GM19238 (cell line): ENCODE measurements at regions not wholly inside any gene's neighbourhood (a gene's known extent, or its start where the extent isn't known, plus 50 kb on each side); places are given as distances from the start of the nearest gene placed in this dataset.
"Not testable (repeated sequence)": the region's sequence is repeated elsewhere in the genome, so short reads cannot be mapped to it uniquely, and the experiment has no call there.

Experiments used
- DNase-seq: peaks from one replicate; pipeline ENCODE4 v3.0.0; 2011; ENCODE audit warnings: low spot score; ENCODE audit not compliant: insufficient read length

- no peak for DNase-seq
These were observed 143.3 kb downstream of the CTH start for GRCh38 chr1:70554341-70554740.

- DNase-seq, result no peak
These were observed 145.5 kb downstream of the CTH start for GRCh38 chr1:70556541-70556940.

DNA sequence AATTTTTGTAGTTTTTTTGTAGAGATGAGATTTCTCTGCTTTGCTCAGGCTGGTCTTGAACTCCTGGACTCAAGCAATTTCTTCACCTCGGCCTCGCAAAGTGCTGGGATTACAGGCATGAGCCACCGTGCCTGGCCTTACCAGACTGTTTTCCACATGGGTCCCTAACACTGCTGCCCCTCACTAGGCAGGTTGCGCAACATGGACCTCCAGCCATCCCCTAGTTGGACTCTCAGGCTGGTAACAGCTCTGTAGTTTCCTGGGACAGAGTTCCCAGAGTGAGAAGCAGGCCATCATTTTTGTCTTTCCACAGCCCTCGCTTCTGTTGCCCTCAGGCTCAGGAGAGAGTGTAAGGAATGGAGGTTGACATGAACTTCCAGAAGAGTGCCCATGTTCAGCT is 156.1 kb downstream of the CTH start:
- DNase-seq, result no peak

DNA sequence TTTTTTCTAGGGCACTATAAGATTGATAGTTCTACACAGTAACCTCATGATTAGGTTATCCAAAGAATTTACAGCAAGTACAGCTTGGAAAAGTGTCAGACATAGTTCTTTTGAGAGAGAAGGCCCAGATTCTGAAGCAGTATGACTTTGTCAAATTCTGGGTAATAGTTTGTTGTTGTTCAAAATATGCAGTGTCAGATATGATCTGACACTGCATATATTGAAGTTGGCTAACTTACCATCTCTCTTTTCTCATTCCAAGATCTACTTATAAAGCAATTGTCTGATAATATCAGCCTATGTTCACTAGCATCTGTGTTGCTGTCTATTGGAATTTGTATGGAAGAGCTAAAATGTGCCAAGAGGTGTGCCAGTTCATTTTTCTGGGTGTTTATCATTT is 160.1 kb downstream of the CTH start:
- no peak for DNase-seq

DNA sequence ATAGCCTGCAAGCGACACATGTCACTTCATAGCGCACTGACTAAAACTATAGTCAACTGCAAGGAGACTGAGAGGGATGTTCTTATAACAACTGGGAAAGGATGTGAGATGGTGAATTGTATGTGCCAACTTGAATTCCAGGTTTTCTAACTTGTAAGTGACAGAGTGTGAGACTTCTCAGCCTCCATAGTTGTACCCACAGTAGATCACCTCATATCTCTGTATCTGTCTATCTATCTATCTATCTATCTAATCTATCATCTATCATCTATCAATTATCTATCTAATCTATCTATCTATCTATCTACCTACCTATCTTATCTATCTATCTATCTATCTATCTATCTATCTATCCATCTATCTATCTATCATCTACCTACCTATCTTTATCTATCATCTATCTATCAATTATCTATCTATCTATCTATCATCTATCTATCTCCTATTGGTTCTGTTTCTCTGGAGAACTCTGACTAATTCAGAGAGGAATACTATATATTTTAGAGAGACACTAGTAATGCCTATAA is 162.3 kb downstream of the CTH start:
- DNase-seq, result no peak

- no peak for DNase-seq
These were observed 170.6 kb downstream of the CTH start for GRCh38 chr1:70581661-70582060.

DNA sequence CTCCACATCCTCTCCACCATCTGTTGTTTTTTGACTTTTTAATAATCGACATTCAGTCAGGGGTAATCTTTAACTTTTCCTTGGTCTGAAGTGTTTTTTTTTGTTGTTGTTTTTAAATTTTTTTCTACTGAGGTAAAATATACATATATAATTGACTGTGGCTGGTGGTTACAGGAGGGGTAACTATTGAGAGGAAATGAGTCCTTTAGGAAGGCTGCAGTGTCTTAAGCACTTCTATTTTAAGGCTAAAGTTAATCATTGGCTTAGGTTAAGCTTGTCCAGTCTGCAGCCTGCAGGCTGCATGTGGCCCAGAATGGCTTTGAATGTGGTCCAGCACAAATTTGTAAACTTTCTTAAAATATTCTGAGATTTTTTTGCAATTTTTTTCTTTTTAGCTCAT is 172.5 kb downstream of the CTH start:
- DNase-seq, result no peak

DNA sequence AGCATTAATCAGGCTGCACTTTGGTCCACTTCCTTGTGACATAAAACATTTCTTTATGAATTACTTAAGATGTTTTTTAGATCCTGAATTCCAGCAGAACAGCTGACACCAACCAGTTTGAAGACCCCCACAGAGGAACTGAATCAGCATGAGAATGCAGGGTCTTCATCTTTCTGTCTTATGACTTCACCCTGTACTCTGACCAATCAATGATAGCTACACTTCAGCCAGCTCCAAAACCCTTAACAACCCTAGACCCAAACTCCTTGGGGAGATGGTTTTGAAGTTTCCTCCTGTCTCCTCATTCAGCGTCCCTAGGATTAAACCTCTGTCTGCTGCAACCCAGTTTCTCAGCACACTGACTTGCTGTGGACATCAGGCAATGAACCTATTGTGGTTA is 175.0 kb downstream of the CTH start:
- no peak for DNase-seq

- no peak for DNase-seq
These were observed 176.9 kb downstream of the CTH start for GRCh38 chr1:70587872-70588366.

DNA sequence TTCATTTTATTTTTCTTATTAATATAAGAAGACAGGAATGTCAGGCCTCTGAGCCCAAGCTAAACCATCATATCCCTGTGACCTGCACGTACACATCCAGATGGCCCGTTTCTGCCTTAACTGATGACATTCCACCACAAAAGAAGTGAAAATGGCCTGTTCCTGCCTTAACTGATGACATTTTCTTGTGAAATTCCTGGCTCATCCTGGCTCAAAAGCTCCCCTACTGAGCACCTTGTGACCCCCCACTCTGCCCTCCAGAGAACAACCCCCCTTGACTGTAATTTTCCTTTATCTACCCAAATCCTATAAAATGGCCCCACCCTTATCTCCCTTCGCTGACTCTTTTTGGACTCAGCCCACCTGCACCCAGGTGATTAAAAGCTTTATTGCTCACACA is 182.5 kb downstream of the CTH start:
- not testable (repeated sequence) for DNase-seq

- no peak for DNase-seq
These were observed 197.7 kb downstream of the CTH start for GRCh38 chr1:70608815-70609214.

- not testable (repeated sequence) for DNase-seq
These were observed 199.1 kb downstream of the CTH start for GRCh38 chr1:70610164-70610563.

GRCh38 chr1:70616946-70617345 is 205.9 kb downstream of the CTH start:
- no peak for DNase-seq

GRCh38 chr1:70617728-70618127 is 206.7 kb downstream of the CTH start:
- no peak for DNase-seq

- no peak for DNase-seq
These were observed 216.8 kb downstream of the CTH start for GRCh38 chr1:70627910-70628309.

DNA sequence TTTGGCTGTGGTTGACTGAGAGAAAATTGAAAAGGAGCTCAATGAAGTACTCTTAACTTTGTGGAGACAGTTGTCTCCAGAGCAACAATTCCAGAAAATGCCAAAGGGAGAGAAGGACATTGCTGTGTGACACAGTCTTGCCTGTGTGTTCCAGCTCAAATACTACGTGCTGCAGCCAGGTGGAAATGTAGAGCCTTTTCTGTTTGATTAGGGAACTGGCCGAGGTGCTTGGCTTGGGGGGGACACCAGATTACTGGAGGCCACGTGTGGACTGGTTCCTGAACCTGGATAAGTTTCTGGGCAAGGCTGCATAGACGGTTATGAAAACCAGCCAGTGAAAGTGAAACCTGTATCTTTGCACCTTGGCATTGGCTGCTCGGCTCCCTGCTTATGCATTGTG is 217.9 kb downstream of the CTH start:
- DNase-seq, result no peak

DNA sequence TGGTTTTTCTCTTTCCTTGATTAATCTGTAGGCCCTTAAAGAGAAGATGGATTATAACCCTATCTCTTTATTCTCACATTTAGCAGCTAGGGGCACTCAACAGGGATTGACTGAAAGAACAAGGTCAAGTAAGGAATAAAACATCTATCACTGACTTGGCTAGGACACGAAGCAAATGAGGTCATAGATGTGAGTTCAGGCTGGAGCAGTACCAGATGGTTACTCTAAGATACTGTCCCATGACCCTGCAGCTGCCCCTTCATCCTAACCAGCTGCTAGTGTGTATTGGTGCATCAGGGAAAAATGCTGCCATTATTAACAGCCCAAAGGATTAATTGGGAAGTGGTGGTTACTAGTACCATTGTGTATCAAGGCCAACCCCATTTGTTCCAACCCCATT is 221.9 kb downstream of the CTH start:
- DNase-seq, result no peak

DNA sequence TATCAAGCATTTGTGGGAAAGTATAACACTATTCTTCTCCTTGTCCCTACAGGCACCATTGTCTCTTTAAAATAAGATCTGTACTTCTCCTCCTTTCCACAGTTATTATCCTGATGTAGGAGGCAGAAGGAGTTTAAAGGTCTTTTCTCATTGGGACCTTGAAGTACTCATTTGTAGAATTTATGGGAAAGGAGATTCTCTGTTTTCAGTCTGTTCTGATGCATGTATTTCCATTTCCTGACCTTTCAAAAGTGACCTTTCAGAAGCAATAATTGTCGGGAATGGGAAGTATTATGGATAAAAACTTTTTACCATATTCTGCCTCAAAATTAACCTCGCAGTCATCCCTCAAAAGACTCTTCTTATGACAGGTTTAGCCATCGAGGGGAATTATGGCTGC is 224.8 kb downstream of the CTH start:
- no peak for DNase-seq

GRCh38 chr1:70641868-70642267 is 230.8 kb downstream of the CTH start:
- no peak for DNase-seq

- no peak for DNase-seq
These were observed 245.3 kb downstream of the CTH start for GRCh38 chr1:70656361-70656760.

GRCh38 chr1:70659891-70660290 is 248.8 kb downstream of the CTH start:
- no peak for DNase-seq

DNA sequence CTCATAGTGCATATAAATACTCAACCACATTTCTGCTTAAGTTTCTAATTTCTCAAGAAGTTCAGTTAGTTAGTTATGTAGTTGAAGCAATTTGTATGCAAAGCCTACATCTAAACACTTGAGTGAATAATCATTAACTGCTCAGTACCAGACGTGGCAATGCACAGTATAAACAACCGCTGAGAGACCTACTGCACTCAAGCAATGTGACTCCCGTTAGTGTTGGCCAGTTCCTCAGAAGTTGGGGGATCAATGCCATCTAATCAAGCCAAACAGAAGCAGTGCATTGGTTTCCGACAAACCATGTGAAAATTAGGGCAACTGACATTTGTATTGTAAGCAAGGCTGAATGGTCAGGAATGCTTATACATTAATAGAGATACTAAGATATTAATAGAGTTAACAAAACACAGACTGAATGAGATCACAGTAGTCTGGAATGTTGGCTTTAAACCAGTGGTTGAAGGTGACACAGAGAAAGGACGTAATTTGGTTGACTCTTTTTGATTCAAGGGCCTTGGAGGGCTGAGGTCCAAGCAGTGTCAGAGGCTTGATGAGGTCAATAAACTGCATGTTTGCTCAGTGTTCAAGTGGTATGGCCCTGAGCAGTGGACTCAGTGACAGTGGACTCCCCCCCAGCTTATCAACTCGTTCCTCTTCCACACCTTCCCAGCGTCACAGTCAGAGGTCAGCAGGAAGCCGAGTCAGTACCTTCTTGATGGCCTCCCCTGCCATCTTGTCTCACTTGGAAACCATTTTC is 255.5 kb downstream of the CTH start:
- no peak for DNase-seq

DNA sequence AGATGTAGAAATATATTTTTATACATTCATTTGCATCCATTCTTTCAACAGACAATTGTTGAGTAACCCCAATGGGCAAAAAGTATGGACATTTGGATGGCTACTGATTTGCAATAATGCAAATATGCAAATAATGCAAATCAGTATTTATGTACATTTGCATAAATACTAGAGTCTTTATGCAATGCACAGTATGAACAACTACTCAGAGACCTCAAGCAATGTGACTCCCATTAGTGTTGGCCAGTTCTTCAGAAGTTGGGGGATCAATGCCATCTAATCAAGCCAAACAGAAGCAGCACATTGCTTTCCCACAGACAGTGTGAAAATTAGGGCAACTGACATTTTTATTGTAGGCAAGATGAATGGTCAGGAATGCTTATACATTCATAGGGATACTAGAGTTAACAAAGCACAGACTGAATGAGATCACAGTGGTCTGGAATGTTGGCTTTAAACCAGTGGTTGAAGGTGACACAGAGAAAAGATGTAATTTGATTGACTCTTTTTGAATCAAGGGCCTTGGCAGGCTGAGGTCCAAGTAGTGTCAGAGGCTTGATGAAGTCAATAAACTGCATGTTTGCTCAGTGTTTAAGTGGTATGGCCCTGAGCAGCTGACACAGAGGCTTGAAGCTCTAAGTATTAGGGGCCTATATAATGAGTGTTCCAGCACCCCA is 256.6 kb downstream of the CTH start:
- DNase-seq, result no peak
